SK-N-SH (cell line): ENCODE measurements at regions not wholly inside any gene's neighbourhood (a gene's known extent, or its start where the extent isn't known, plus 50 kb on each side); places are given as distances from the start of the nearest gene placed in this dataset.
"Not testable (repeated sequence)": the region's sequence is repeated elsewhere in the genome, so short reads cannot be mapped to it uniquely, and the experiment has no call there.

ENCODE experiments used
- CTCF ChIA-PET: fragments of 300-600, 350-600 bp; formaldehyde crosslinking; extraction: SDS; loops from one replicate; lab custom pipeline; 2021; lab: Yijun Ruan, JAX
- POLR2A ChIA-PET: fragments of 350-600 bp; sonication (Branson Sonifier 250); formaldehyde crosslinking; extraction: SDS; loops from one replicate; lab custom pipeline; 2020; ENCODE audit warnings: antibody characterized with exemption, inconsistent platforms; lab: Yijun Ruan, JAX
- DNase-seq: peaks from one replicate; pipeline ENCODE4 v3.0.0; 2012
- H2AFZ ChIP-seq: fragments of 200-600 bp; sonication (generic); 2 replicates; pipeline ENCODE4 v1.8.1; 2016; ENCODE audit warnings: antibody characterized with exemption, mild to moderate bottlenecking, low read depth
- H3F3A ChIP-seq: fragments of 200-600 bp; sonication (generic); replicated peaks from 2 replicates; pipeline ENCODE3; 2016; ENCODE audit warnings: antibody characterized with exemption, mild to moderate bottlenecking; ENCODE audit not compliant: insufficient read depth
- H3K27ac ChIP-seq, 2 experiments: fragments of 200-500 bp in 1 of 2; fragments of 200-600 bp in 1 of 2; sonication (Bioruptor generic) in 1 of 2; sonication (generic), shearing (Covaris generic) in 1 of 2; 2 replicates each; pipeline versions ENCODE4 v1.5.1 to v1.6.1; 2014 to 2016; ENCODE audit warnings: low read depth in 2 of 2, inconsistent platforms in 1 of 2, low read length in 1 of 2, mild to moderate bottlenecking in 1 of 2, mixed read lengths in 1 of 2
- H3K27me3 ChIP-seq: fragments of 200-600 bp; sonication (generic), shearing (Covaris generic); 2 replicates; pipeline ENCODE4 v1.6.1; 2016; ENCODE audit warnings: mixed run types; ENCODE audit not compliant: insufficient read depth
- H3K36me3 ChIP-seq, 2 experiments: fragments of 200-500 bp in 1 of 2; fragments of 200-600 bp in 1 of 2; sonication (Bioruptor generic) in 1 of 2; sonication (generic) in 1 of 2; replicated peaks in 1 of 2; 2 replicates each; pipeline versions ENCODE3 to v1.5.1; 2014 to 2016; ENCODE audit warnings: low read length in 1 of 2, mild to moderate bottlenecking in 1 of 2; ENCODE audit not compliant: insufficient read depth in 2 of 2, control insufficient read depth in 1 of 2
- H3K4me1 ChIP-seq, 2 experiments: fragments of 200-500 bp in 1 of 2; fragments of 200-600 bp in 1 of 2; sonication (Bioruptor generic) in 1 of 2; sonication (generic), shearing (Covaris generic) in 1 of 2; 2 replicates each; pipeline versions ENCODE4 v1.5.1 to v1.6.1; 2014 to 2016; ENCODE audit warnings: low read depth in 1 of 2, low read length in 1 of 2, mixed run types in 1 of 2; ENCODE audit not compliant: insufficient read depth in 2 of 2, control insufficient read depth in 1 of 2
- H3K4me2 ChIP-seq: fragments of 200-600 bp; sonication (generic), shearing (Covaris generic); 2 replicates; pipeline ENCODE4 v1.6.1; 2017; ENCODE audit warnings: mixed run types
- H3K4me3 ChIP-seq, 2 experiments: fragments of 200-500 bp in 1 of 2; fragments of 200-600 bp in 1 of 2; sonication (Bioruptor generic) in 1 of 2; sonication (generic), shearing (Covaris generic) in 1 of 2; 2 replicates each; pipeline versions ENCODE4 v1.5.1 to v1.8.1; 2014 to 2016; ENCODE audit warnings: low read depth in 2 of 2, inconsistent platforms in 1 of 2, low read length in 1 of 2, mild to moderate bottlenecking in 1 of 2, mixed read lengths in 1 of 2, moderate library complexity in 1 of 2
- H3K79me2 ChIP-seq: fragments of 200-600 bp; sonication (generic); 2 replicates; pipeline ENCODE4 v1.8.1; 2017; ENCODE audit warnings: mild to moderate bottlenecking; ENCODE audit not compliant: insufficient read depth
- H3K9ac ChIP-seq: fragments of 200-600 bp; sonication (generic); 2 replicates; pipeline ENCODE4 v1.6.1; 2017; ENCODE audit warnings: mixed run types
- H3K9me2 ChIP-seq: fragments of 200-600 bp; sonication (generic); 2 replicates; pipeline ENCODE4 v1.6.1; 2017; ENCODE audit warnings: mixed run types
- H3K9me3 ChIP-seq: fragments of 200-600 bp; sonication (generic); 2 replicates; pipeline ENCODE4 v1.6.1; 2017; ENCODE audit warnings: mixed run types, mild to moderate bottlenecking, moderate library complexity
- H4K20me1 ChIP-seq: fragments of 200-600 bp; sonication (generic); 2 replicates; pipeline ENCODE4 v1.6.1; 2017; ENCODE audit warnings: mild to moderate bottlenecking, mixed run types; ENCODE audit not compliant: insufficient read depth
- EP300 ChIP-seq, 2 experiments: IDR thresholded peaks; 2 replicates each; pipeline versions ENCODE4 v1.4.0 to v1.6.1; 2012; ENCODE audit warnings: borderline replicate concordance in 1 of 2, low read depth in 1 of 2, low read length in 1 of 2
- EZH2phosphoT487 ChIP-seq: fragments of 200-600 bp; sonication (generic); IDR thresholded peaks from 2 replicates; pipeline ENCODE4 v1.6.1; 2017; ENCODE audit warnings: low read depth, mixed run types, mild to moderate bottlenecking, antibody characterized with exemption, moderate library complexity, borderline replicate concordance
- FOXJ3 ChIP-seq: sonication (generic); formaldehyde crosslinking; IDR thresholded peaks from 2 replicates; pipeline ENCODE4 v1.5.1; 2020; ENCODE audit warnings: mild to moderate bottlenecking, missing genetic modification reagents
- GABPA ChIP-seq: IDR thresholded peaks from 2 replicates; pipeline ENCODE4 v1.4.0; 2012; ENCODE audit warnings: low read depth, mild to moderate bottlenecking
- GATA2 ChIP-seq: sonication (generic); formaldehyde crosslinking; IDR thresholded peaks from 2 replicates; pipeline ENCODE4 v1.5.0; 2020; ENCODE audit warnings: mild to moderate bottlenecking, missing genetic modification reagents
- MXI1 ChIP-seq: IDR thresholded peaks from 2 replicates; pipeline ENCODE4 v1.6.1; 2012; ENCODE audit warnings: mild to moderate bottlenecking, low read depth, low read length, improper control_type of control experiment
- NFIC ChIP-seq: IDR thresholded peaks from 2 replicates; pipeline ENCODE4 v1.4.0; 2012; ENCODE audit warnings: borderline replicate concordance
- TEAD4 ChIP-seq: IDR thresholded peaks from 2 replicates; pipeline ENCODE4 v1.4.0; 2012; ENCODE audit warnings: mild to moderate bottlenecking, borderline replicate concordance; ENCODE audit not compliant: insufficient read depth
- WGBS: methylation state at CpG from one replicate; pipeline ENCODE4 v1.1.6; 2017; ENCODE audit warnings: low lambda C conversion rate; 5-methylcytosine and 5-hydroxymethylcytosine counted together
- TF ChIP-seq, protein P1 (sequence below): IDR thresholded peaks from 2 replicates; pipeline ENCODE4 v1.4.0; 2012; ENCODE audit warnings: low read depth, borderline replicate concordance
- TF ChIP-seq, protein P2 (sequence below): fragments of 150-350 bp; IDR thresholded peaks from 2 replicates; pipeline ENCODE4 v1.6.1; 2016; ENCODE audit warnings: mild to moderate bottlenecking, low read depth, low read length
- TF ChIP-seq, protein P3 (sequence below): IDR thresholded peaks from 2 replicates; pipeline ENCODE4 v1.4.0; 2012; ENCODE audit warnings: low read depth, borderline replicate concordance
- TF ChIP-seq, protein P4 (sequence below): IDR thresholded peaks from 2 replicates; pipeline ENCODE4 v1.6.1; 2012; ENCODE audit warnings: mild to moderate bottlenecking, low read depth, low read length, moderate library complexity

DNA sequence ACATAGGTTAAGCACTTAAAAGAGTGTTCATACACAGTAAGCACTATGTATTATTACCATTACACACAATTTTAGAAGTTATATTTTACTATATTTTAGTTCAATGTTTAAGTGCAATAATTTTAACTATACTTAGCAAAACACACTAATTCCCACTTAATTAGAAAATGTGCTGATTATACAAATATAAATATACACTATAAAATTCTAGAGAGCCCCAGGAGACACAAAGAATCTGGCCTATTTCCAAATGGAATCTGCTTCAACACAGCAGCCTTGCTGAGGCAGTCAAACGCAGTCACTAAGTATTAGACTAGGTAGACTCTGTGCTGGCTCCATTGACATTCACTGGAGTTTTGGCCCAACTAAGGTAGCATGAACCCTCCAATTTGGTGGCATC lies 160.9 kb downstream of the CETN3 start:
- Histone ChIP-seq H3K4me1 (no peaks in the 10 kb centered on the region; a peak in 1 of 4 replicates), H3K9ac (no peak overlapping the region), H3K27ac (no peak overlapping the region), H3K9me3 (no peaks in the 10 kb centered on the region), H3K79me2 (no peaks in the 10 kb centered on the region), H3K36me3 (no peaks in the 10 kb centered on the region), H3K4me3 (no peak overlapping the region), H3K27me3 (no peaks in the 10 kb centered on the region), H4K20me1 (no peaks in the 10 kb centered on the region), H2AFZ (no peak overlapping the region), H3K9me2 (no peaks in the 10 kb centered on the region), H3K4me2 (no peak overlapping the region), H3F3A (no peaks in the 10 kb centered on the region)
- no peak for DNase-seq
- POLR2A ChIA-PET: no interaction called here
- TF ChIP-seq, protein P1, sequence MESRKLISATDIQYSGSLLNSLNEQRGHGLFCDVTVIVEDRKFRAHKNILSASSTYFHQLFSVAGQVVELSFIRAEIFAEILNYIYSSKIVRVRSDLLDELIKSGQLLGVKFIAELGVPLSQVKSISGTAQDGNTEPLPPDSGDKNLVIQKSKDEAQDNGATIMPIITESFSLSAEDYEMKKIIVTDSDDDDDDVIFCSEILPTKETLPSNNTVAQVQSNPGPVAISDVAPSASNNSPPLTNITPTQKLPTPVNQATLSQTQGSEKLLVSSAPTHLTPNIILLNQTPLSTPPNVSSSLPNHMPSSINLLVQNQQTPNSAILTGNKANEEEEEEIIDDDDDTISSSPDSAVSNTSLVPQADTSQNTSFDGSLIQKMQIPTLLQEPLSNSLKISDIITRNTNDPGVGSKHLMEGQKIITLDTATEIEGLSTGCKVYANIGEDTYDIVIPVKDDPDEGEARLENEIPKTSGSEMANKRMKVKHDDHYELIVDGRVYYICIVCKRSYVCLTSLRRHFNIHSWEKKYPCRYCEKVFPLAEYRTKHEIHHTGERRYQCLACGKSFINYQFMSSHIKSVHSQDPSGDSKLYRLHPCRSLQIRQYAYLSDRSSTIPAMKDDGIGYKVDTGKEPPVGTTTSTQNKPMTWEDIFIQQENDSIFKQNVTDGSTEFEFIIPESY: no peak
- TF ChIP-seq, protein P2, sequence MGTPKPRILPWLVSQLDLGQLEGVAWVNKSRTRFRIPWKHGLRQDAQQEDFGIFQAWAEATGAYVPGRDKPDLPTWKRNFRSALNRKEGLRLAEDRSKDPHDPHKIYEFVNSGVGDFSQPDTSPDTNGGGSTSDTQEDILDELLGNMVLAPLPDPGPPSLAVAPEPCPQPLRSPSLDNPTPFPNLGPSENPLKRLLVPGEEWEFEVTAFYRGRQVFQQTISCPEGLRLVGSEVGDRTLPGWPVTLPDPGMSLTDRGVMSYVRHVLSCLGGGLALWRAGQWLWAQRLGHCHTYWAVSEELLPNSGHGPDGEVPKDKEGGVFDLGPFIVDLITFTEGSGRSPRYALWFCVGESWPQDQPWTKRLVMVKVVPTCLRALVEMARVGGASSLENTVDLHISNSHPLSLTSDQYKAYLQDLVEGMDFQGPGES: no peak
- TF ChIP-seq EP300 (IDR thresholded peaks at IDR 0.05; ENCODE audit: borderline replicate concordance in 1 of 2, low read depth in 1 of 2, low read length in 1 of 2) (no peak), EZH2phosphoT487 (no peak), TEAD4 (no peak), NFIC (no peak), GABPA (no peak), MXI1 (no peak), GATA2 (no peak), FOXJ3 (CRISPR knock-in tag) (no peak)
- TF ChIP-seq, protein P3, sequence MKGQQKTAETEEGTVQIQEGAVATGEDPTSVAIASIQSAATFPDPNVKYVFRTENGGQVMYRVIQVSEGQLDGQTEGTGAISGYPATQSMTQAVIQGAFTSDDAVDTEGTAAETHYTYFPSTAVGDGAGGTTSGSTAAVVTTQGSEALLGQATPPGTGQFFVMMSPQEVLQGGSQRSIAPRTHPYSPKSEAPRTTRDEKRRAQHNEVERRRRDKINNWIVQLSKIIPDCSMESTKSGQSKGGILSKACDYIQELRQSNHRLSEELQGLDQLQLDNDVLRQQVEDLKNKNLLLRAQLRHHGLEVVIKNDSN: no peak
- TF ChIP-seq, protein P4, sequence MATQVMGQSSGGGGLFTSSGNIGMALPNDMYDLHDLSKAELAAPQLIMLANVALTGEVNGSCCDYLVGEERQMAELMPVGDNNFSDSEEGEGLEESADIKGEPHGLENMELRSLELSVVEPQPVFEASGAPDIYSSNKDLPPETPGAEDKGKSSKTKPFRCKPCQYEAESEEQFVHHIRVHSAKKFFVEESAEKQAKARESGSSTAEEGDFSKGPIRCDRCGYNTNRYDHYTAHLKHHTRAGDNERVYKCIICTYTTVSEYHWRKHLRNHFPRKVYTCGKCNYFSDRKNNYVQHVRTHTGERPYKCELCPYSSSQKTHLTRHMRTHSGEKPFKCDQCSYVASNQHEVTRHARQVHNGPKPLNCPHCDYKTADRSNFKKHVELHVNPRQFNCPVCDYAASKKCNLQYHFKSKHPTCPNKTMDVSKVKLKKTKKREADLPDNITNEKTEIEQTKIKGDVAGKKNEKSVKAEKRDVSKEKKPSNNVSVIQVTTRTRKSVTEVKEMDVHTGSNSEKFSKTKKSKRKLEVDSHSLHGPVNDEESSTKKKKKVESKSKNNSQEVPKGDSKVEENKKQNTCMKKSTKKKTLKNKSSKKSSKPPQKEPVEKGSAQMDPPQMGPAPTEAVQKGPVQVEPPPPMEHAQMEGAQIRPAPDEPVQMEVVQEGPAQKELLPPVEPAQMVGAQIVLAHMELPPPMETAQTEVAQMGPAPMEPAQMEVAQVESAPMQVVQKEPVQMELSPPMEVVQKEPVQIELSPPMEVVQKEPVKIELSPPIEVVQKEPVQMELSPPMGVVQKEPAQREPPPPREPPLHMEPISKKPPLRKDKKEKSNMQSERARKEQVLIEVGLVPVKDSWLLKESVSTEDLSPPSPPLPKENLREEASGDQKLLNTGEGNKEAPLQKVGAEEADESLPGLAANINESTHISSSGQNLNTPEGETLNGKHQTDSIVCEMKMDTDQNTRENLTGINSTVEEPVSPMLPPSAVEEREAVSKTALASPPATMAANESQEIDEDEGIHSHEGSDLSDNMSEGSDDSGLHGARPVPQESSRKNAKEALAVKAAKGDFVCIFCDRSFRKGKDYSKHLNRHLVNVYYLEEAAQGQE: no peak
- CTCF ChIA-PET: no interaction called here
- WGBS: 76% methylated on average over 1 of the region's 1 CpG

DNA sequence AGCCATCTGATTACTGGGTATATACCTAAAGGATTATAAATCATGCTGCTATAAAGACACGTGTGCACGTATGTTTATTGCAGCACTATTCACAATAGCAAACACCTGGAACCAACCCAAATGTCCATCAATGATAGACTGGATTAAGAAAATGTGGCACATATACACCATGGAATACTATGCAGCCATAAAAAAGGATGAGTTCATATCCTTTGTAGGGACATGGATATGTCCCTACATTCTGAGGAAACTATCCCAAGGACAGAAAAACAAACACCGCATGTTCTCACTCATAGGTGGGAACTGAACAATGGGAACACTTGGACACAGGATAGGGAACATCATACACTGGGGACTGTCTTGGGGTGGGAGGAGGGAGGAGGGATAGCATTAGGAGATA lies 165.7 kb downstream of the CETN3 start:
- H3K4me3 ChIP-seq, H3K4me2 ChIP-seq, CTCF ChIA-PET, H3K36me3 ChIP-seq, H3F3A ChIP-seq, POLR2A ChIA-PET, H3K4me1 ChIP-seq, DNase-seq, H3K9ac ChIP-seq, H3K9me3 ChIP-seq, H3K79me2 ChIP-seq, H3K27ac ChIP-seq, H3K27me3 ChIP-seq, H4K20me1 ChIP-seq, H3K9me2 ChIP-seq, H2AFZ ChIP-seq: not testable (repeated sequence)
- 80% methylated on average over 3 of the region's 3 CpGs for WGBS
